PC-9 (cell line): ENCODE measurements at regions not wholly inside any gene's neighbourhood (a gene's known extent, or its start where the extent isn't known, plus 50 kb on each side); places are given as distances from the start of the nearest gene placed in this dataset.

Source experiments
- BruUV-seq: library from RNA; stranded (reverse); fragments of 400-500 nt; replicated peaks from 2 replicates; lab custom pipeline; 2021; lab: Mats Ljungman, UMichigan
- CTCF ChIA-PET: fragments of 300-600 bp; sonication (Branson Sonifier 250); formaldehyde crosslinking; loops from one replicate; lab custom pipeline; 2022; ENCODE audit warnings: antibody characterized with exemption; lab: Charles Lee
- POLR2A ChIA-PET: fragments of 300-600 bp; sonication (Branson Sonifier 250); formaldehyde crosslinking; loops from one replicate; lab custom pipeline; 2022; ENCODE audit warnings: antibody characterized with exemption; ENCODE audit not compliant: unreplicated experiment; lab: Charles Lee
- DNase-seq, 2 experiments: peaks; one replicate each; pipeline versions ENCODE4 v3.0.0 to v3.0.0-alpha.2; 2015 to 2022; ENCODE audit warnings: mixed read lengths in 1 of 2
- H2AFZ ChIP-seq: fragments of 200-600 bp; sonication (generic); 2 replicates; pipeline ENCODE4 v1.8.1; 2017; ENCODE audit warnings: antibody characterized with exemption
- H3F3A ChIP-seq: fragments of 200-600 bp; sonication (generic); 2 replicates; pipeline ENCODE4 v1.8.1; 2017; ENCODE audit warnings: antibody characterized with exemption, mild to moderate bottlenecking, low read depth; ENCODE audit not compliant: insufficient read depth
- H3K27ac ChIP-seq: fragments of 200-600 bp; sonication (generic); 2 replicates; pipeline ENCODE4 v1.6.1; 2016; ENCODE audit warnings: mixed run types
- H3K27me3 ChIP-seq: fragments of 200-600 bp; sonication (generic); 2 replicates; pipeline ENCODE4 v1.6.1; 2016; ENCODE audit warnings: low read depth, mixed run types; ENCODE audit not compliant: insufficient read depth
- H3K36me3 ChIP-seq: fragments of 200-600 bp; sonication (generic); 2 replicates; pipeline ENCODE4 v1.6.1; 2016; ENCODE audit warnings: low read depth, mixed run types
- H3K4me1 ChIP-seq: fragments of 200-600 bp; sonication (generic); replicated peaks from 2 replicates; pipeline ENCODE4 v1.6.1; 2016; ENCODE audit warnings: mixed run types; ENCODE audit not compliant: insufficient read depth
- H3K4me2 ChIP-seq: fragments of 200-600 bp; sonication (generic); 2 replicates; pipeline ENCODE4 v1.6.1; 2017; ENCODE audit warnings: mixed run types
- H3K4me3 ChIP-seq: fragments of 200-600 bp; sonication (generic); 2 replicates; pipeline ENCODE4 v1.6.1; 2016; ENCODE audit warnings: mixed run types
- H3K79me2 ChIP-seq: fragments of 200-600 bp; sonication (generic); 2 replicates; pipeline ENCODE4 v1.6.1; 2017; ENCODE audit warnings: low read depth, mixed run types
- H3K9me2 ChIP-seq: fragments of 200-600 bp; sonication (generic); 2 replicates; pipeline ENCODE4 v1.8.1; 2017; ENCODE audit warnings: mild to moderate bottlenecking; ENCODE audit not compliant: insufficient read depth
- H3K9me3 ChIP-seq: fragments of 200-600 bp; sonication (generic); 2 replicates; pipeline ENCODE4 v1.8.1; 2016; ENCODE audit warnings: low read depth; ENCODE audit not compliant: insufficient read depth
- H4K20me1 ChIP-seq: fragments of 200-600 bp; sonication (generic); 2 replicates; pipeline ENCODE4 v1.8.1; 2017; ENCODE audit not compliant: insufficient read depth
- EZH2 ChIP-seq: fragments of 200-600 bp; sonication (generic); IDR thresholded peaks from 2 replicates; pipeline ENCODE4 v1.8.0; 2017; ENCODE audit warnings: antibody characterized with exemption, low read depth
- intact Hi-C: fragments of 100-400 bp; cut with micrococcal nuclease; formaldehyde crosslinking; loops from one replicate; pipeline ENCODE4 v1.10.0; 2022; ENCODE audit not compliant: unreplicated experiment
- TF ChIP-seq, protein P1 (sequence below): fragments of 200-600 bp; sonication (generic); conservative IDR thresholded peaks from 2 replicates; pipeline ENCODE4 v1.6.1; 2017; ENCODE audit warnings: mixed run types, antibody characterized with exemption, mild to moderate bottlenecking, moderate library complexity

DNA sequence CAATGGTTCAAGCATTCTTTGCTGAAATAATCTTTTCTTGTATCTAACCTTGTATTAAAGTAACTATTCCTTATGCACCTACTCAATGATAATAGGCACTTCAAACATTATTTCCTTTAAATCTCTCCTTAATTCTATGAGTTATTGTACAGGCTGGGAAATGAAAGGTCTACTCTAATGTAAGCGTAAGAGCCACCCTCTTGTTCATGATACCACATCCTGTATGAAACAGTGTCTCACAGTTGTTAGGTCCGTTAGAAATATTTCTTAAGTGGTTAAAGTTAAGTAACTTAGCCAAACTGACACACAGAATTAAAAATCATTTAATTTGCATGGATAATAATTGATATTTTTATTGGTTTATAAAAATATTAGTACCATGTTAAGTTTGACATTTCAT lies 162.5 kb upstream of the RPRM start:
- POLR2A ChIA-PET, result no interaction called here
- CTCF ChIA-PET, result no interaction called here
- BruUV-seq, result no TSS peak

GRCh38 chr2:153644955-153645354 lies 166.4 kb upstream of the RPRM start:
- TF ChIP-seq, protein P1, sequence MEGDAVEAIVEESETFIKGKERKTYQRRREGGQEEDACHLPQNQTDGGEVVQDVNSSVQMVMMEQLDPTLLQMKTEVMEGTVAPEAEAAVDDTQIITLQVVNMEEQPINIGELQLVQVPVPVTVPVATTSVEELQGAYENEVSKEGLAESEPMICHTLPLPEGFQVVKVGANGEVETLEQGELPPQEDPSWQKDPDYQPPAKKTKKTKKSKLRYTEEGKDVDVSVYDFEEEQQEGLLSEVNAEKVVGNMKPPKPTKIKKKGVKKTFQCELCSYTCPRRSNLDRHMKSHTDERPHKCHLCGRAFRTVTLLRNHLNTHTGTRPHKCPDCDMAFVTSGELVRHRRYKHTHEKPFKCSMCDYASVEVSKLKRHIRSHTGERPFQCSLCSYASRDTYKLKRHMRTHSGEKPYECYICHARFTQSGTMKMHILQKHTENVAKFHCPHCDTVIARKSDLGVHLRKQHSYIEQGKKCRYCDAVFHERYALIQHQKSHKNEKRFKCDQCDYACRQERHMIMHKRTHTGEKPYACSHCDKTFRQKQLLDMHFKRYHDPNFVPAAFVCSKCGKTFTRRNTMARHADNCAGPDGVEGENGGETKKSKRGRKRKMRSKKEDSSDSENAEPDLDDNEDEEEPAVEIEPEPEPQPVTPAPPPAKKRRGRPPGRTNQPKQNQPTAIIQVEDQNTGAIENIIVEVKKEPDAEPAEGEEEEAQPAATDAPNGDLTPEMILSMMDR, result no peak
- TF ChIP-seq EZH2, result no peak
- H2AFZ ChIP-seq, result no peak overlapping the region
- POLR2A ChIA-PET, result no interaction called here
- no peaks in the 10 kb centered on the region for H3K79me2 ChIP-seq
- no peaks in the 10 kb centered on the region for H3F3A ChIP-seq
- no peaks in the 10 kb centered on the region for H3K27me3 ChIP-seq
- H3K36me3 ChIP-seq, result no peaks in the 10 kb centered on the region
- H3K4me2 ChIP-seq, result no peak overlapping the region
- no peaks in the 10 kb centered on the region for H3K9me2 ChIP-seq
- intact Hi-C loops, result no loop called here
- H3K9me3 ChIP-seq, result no peaks in the 10 kb centered on the region
- DNase-seq, result no peak
- no TSS peak for BruUV-seq
- CTCF ChIA-PET, result no interaction called here
- H3K27ac ChIP-seq, result no peak overlapping the region
- no peak overlapping the region for H3K4me3 ChIP-seq
- no peaks in the 10 kb centered on the region for H3K4me1 ChIP-seq
- no peaks in the 10 kb centered on the region for H4K20me1 ChIP-seq

More for the DNA sequence above, 162.5 kb upstream of the RPRM start:
- Histone ChIP-seq H3K27me3 (no peaks in the 10 kb centered on the region), H3K36me3 (no peaks in the 10 kb centered on the region), H3K9me3 (no peaks in the 10 kb centered on the region), H4K20me1 (no peaks in the 10 kb centered on the region), H3K4me1 (no peaks in the 10 kb centered on the region), H2AFZ (no peak overlapping the region), H3F3A (no peaks in the 10 kb centered on the region), H3K4me3 (no peak overlapping the region), H3K9me2 (no peaks in the 10 kb centered on the region), H3K79me2 (no peaks in the 10 kb centered on the region), H3K4me2 (no peak overlapping the region), H3K27ac (no peak overlapping the region)
- intact Hi-C loops, result no loop called here
- no peak for TF ChIP-seq EZH2
- TF ChIP-seq, protein P1, result no peak
- no peak for DNase-seq

DNA sequence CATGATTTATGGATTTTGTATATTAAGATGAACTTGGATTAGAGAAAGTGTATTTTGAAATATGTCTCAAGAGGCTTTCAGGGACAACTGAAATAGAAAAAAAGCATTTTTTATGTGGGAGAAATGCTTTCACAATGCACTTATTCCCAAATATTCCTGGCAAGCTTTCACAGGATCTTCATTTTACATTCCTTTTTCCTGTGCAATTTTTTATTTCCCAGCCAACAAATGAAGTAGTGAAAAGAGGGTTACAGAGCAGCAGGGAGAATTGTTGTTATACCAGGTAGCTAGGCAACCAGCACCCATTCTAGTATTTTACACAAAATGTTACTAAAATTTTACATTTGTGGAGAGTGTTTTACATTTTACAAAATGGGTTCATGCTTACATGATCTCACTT lies 167.0 kb upstream of the RPRM start:
- Histone ChIP-seq H3K4me2 (no peak overlapping the region), H3K9me3 (no peaks in the 10 kb centered on the region), H3K36me3 (no peaks in the 10 kb centered on the region), H2AFZ (no peak overlapping the region), H3K27me3 (no peaks in the 10 kb centered on the region), H3K4me1 (no peaks in the 10 kb centered on the region), H4K20me1 (no peaks in the 10 kb centered on the region), H3K27ac (no peak overlapping the region), H3K4me3 (no peak overlapping the region), H3K79me2 (no peaks in the 10 kb centered on the region), H3K9me2 (no peaks in the 10 kb centered on the region), H3F3A (no peaks in the 10 kb centered on the region)
- ChIA-PET CTCF (no interaction called here), POLR2A (no interaction called here)
- no TSS peak for BruUV-seq
- intact Hi-C loops, result no loop called here
- no peak for DNase-seq
- TF ChIP-seq EZH2, result no peak
- TF ChIP-seq, protein P1, result no peak
